ENCODE measurements at regions not wholly inside any gene's neighbourhood (a gene's known extent, or its start where the extent isn't known, plus 50 kb on each side); places are given as distances from the start of the nearest gene placed in this dataset.

GRCh38 chr10:131698986-131699385 is 201.8 kb upstream of the PPP2R2D start:
- FAIRE-seq: no peak

DNA sequence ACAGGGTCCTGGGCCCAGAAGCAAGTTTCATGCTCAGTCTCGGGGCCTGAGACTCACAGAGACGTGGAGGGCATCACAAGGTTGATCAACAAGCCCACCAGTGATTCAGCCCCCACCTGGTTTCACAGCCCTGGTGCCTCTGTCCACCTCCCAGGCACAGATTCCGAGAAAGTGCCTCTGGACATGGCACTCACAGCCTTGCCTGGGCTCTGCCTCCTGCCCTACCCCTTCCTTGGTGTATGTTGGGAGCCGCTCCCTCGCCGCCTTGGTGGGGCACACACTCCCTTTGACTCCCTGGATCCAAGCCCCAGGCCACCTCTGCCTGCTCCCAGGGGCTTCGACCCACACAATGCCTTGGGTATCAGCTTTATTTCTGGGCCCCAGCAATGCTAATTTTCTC is 200.8 kb upstream of the PPP2R2D start:
- DNase-seq (ENCODE audit: insufficient read length, low spot score) (no peak), FAIRE-seq (no peak)

More at GRCh38 chr10:131698986-131699385, 201.8 kb upstream of the PPP2R2D start:
- no peak for DNase-seq (ENCODE audit: insufficient read length, low spot score)

DNA sequence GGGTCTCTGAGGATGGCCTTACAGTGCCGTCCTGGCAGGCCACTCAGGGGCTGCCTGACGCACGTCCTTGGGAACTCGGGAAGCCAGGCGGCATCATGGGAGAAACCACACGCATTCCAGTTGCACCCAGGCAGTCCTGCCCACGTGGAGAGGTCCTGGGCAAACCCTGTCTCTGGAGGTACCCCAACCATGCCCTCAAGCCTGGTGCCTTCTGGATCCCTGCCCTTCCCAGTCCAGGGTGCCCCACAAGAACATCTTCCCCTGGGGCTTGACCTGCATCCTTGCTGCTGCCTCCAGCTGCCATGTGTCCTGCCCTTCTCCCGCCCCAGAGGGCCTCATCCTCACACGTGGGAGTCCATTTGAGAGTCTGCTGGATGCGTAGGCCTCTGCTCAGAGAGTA is 200.3 kb upstream of the PPP2R2D start:
- FAIRE-seq (no peak), DNase-seq (ENCODE audit: insufficient read length, low spot score) (no peak)

DNA sequence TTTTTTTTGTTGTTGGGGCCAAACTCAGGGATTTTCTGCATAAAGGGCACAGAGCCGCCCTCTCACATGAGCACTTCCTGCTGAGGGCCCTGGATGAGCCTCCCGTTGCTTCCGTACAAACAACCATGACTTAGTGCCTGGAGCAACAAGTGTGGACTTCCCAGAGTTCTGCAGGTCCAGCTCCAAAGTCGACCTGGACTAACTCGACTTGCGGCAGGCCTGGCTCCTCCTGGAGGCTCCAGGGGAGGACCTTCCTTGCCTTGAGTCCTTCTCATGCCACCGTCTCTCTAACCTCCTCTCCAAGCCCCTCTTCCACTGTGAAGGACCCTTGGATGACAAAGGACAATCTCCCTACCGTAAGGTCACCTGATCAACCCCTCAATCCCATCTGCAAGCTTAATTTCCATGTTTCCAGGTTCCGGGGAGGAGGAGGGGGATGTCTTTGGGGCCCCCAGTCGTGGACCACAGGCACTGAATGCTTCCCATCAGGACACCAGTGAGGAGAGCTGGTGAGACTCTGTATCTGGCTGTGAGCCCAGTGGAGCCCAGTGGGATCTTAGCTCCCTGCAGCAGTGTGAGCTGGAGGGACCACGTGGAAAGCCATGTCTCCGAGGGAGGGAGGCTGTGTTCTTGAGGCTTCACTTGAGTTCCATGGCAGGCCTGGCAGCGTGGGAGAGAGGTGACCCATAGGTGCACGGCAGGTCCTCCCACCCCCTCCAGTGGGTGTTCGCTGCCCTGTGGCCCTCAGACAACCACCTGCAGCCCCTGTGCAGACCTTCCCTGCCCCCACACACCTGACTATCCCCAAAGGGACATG is 199.5 kb upstream of the PPP2R2D start:
- no peak for FAIRE-seq

GRCh38 chr10:131702531-131703356 is 198.1 kb upstream of the PPP2R2D start:
- no peak for FAIRE-seq

More for the DNA sequence above, 199.5 kb upstream of the PPP2R2D start:
- no peak for DNase-seq (ENCODE audit: insufficient read length, low spot score)

GRCh38 chr10:131703541-131703940 is 197.3 kb upstream of the PPP2R2D start:
- FAIRE-seq (no peak), DNase-seq (ENCODE audit: insufficient read length, low spot score) (no peak)

More at GRCh38 chr10:131702531-131703356, 198.1 kb upstream of the PPP2R2D start:
- no peak for DNase-seq (ENCODE audit: insufficient read length, low spot score)

DNA sequence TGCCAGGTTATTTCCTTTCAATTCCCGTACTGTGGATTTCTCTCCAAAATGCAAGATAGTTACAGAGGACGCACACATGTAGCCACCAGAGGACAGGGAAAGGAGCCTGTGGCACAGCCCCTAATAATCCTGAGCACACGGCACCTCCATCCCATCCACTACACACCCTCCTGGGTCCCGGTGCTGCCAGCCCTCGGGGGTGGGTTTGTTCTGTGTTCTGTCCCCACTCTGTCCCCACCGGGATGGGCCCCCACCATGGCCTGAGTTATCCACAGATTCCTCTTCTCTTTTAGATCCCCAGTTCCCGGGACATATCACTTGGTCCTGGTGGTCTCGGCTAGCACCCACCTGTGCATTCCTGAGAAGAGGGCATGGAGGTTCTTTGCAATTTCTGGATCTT is 196.9 kb upstream of the PPP2R2D start:
- no peak for FAIRE-seq
- no peak for DNase-seq (ENCODE audit: insufficient read length, low spot score)

DNA sequence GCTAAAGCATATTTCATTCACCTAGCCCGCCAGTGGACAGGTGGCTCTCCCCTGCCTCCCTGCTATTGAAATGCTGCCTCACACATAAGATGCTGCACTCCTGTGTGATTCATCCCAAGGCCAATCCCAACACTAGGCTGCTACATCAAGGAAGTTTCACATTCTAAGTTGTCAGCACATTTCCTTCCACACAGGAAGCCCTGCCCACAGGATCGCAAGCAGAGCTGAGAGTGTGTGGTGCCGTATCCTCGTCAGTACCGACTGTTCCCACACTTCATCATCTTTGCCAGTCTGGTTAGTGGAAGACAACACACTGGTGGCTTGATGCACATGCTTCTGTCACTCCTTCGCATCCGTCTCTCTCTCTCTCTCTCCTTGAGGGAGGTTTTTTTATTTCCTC is 194.3 kb upstream of the PPP2R2D start:
- DNase-seq (ENCODE audit: insufficient read length, low spot score): no peak
- FAIRE-seq: no peak

GRCh38 chr10:131706952-131707351 is 193.9 kb upstream of the PPP2R2D start:
- DNase-seq (ENCODE audit: insufficient read length, low spot score): no peak
- FAIRE-seq: no peak

DNA sequence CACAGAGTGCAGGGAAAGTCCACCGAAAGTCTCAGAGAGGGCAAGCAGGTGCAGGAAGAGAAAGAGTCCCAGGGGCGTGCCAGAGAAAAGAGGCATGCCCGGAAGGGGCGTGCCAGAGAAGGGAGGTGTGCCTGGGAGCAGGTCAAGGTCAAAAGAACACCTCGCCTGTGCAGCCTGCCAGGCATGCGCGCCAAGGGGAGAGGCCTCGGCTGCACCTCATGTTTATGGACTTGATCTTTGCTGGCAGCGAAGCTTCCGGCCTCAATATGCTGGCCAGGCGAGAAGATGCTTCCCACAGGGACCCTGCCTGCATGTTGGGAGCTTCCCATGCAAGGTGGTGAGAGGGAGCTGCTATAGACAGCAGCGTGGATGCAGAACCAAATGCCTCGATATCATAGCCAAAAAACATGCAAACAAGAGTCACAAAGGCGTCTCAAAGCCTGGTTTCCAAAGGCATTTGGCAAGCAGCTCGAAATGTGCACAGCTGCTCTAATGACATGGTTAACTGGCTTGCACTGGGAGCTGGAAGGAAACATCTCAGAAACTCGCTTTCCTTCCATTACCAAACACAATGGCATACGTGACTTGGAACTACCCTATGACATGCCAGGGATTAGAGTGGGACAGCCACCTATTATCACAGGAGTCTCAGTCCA is 192.5 kb upstream of the PPP2R2D start:
- no peak for DNase-seq (ENCODE audit: insufficient read length, low spot score)
- FAIRE-seq: no peak

DNA sequence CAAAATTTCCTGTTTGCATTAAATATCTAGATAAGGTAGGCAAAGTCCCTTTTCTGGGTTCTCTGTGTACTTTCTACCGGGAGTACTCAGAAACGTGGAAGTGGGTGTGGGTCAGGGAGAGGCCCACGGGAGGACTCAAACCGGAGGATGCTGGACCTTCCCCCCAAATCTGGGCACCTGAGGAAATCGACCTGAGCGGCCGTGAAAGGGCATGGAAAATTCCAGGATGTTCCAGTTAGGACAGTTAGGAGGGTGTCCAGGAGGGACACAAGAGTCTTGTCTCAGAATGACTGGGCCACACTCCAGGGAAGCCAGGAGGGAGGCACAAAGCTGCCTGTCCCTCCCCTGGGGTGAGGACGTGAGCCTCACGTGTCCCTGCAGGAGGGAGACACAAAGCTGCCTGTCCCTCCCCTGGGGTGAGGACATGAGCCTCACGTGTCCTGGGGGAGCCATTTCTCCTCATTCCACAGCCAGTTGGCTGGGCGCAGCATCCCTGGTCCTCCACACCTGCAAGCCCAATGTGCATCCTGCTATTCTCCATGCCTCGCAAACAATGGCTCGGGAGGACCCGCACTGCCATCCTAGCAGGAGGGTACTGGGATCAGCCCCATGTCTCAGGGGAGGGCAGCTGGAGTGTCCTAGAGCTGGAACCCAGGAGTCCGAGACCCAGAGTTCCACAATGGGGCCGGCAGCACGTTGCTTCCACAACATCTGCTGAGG is 190.5 kb upstream of the PPP2R2D start:
- DNase-seq (ENCODE audit: insufficient read length, low spot score): no peak

GRCh38 chr10:131722121-131722520 is 178.7 kb upstream of the PPP2R2D start:
- no peak for FAIRE-seq
- no peak for DNase-seq (ENCODE audit: insufficient read length, low spot score)

More for the DNA sequence above, 190.5 kb upstream of the PPP2R2D start:
- FAIRE-seq: no peak

- no peak for DNase-seq (ENCODE audit: insufficient read length, low spot score)
- FAIRE-seq: no peak
These were observed 178.1 kb upstream of the PPP2R2D start for GRCh38 chr10:131722525-131723264.

DNA sequence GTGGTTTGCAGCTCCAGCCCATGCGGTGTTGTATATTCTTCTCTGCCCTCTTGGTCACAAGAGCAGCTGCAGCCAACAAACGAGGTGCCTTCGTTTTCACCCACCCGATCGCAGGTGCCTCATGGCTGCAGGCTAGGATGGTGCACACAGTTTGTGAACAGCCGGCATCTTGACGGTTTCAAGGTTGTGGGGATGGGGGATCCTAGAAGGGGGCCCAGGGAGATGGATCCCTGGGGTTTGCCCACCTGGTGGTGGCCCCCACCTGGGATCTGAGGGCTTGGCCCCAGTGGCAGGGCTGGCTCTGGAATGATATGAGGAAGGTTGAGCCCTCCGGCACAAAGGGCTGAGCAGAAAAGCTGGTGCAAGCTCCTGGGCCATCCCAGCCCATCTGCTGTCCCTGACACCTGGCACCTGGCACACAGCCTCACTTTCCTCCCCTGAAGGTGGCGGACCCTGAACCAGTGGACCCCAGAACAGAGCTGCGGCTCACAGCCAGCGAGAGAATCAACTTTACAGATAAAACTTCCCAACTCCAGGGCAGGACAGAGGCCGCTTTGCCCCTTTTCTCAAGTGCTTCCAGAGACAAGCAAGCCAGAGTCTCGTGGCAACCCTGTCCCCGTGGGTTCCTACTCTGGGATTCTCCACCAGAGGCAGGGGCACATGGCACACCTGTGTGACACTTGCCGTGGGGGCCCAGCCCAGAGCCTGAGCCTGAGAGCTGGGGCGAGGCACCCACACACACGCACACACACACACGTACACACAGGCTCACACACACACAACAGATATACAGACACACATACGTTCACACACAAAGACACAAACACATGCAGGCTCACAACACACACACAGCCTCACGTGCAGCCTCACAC is 177.3 kb upstream of the PPP2R2D start:
- FAIRE-seq (no peak), DNase-seq (ENCODE audit: insufficient read length, low spot score) (no peak)

GRCh38 chr10:131724169-131724545 is 176.7 kb upstream of the PPP2R2D start:
- FAIRE-seq (no peak), DNase-seq (ENCODE audit: insufficient read length, low spot score) (no peak)

DNA sequence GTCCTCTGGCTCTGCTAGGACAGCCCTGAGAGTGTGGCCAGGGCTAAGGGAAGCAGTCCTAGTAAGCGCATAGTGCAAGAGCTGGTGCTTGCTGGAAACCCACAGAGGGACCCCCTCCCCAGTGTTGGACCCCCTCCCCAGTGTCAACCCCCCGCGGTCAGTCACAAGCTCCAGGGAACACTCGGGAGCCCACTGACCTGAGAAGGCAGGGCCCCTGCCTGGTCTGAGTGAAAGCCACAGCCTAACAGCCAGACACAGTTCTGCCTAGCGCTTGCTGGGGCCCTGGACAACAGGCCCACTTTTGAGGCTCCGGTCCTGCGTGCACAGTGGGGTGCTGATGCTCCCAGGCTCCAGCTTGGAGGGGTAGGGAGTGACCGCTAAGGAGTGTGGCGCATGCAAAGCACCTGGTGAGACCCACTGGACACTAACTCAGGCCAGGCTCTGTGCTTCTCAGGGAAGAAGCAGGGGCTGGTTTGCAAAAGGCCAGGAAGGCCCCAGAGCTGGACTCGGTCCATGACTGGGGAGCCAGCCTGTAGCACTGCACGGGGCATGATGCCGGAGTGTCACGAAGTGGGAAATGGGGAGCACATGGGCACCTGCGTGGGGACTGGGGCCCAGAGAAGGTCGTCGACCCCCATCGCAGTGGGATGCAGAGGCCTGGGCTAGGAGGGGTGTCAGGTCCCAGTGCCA is 175.8 kb upstream of the PPP2R2D start:
- DNase-seq (ENCODE audit: insufficient read length, low spot score) (no peak), FAIRE-seq (no peak)

DNA sequence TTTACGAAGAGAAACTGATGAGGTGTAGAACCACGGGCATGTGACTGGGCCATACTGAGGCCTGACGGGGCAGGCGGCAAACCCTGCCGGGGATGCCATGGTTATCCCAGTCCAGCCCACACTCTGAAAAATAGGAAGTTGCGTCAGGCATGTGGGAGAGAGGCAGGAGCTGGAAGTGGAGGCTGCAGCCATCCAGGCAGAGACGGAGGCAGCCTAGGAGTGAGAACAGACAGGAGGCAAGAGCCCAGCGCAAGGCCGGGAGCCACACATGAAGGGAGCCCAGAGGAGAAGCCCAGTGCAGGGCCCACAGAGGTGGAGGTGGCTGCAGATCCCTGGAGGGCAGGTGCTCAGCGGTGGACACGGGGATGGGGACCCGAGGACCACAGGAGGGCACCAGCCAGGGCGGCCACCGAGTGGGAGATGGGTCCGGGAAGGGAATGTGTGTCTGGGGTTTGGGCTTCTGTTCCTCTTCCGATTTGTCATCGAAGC is 175.2 kb upstream of the PPP2R2D start:
- DNase-seq (ENCODE audit: insufficient read length, low spot score) (no peak), FAIRE-seq (no peak)
